ENCODE measurements at regions not wholly inside any gene's neighbourhood (a gene's known extent, or its start where the extent isn't known, plus 50 kb on each side); places are given as distances from the start of the nearest gene placed in this dataset.

DNA sequence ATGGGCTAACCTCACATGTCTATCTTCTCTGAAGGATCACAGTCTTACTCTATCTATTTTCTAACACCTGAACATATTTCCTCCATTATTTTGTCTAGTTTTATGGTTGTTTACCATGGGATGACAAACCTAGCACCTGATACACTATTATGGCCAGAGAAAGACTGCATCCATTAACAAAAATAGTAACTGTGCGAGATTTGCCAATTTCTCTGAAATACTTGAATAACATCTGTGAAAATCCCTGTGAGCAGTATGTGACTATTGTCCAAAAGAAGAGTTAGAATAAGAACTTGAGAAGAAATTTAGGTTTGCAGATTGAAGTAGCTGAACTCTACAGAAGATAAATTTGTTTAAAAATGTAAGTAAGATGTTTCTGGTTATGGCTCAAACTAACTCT, 142.0 kb upstream of the CDH11 start:
- no TSS peak for BruUV-seq (replicated peaks)
- H3K4me3 ChIP-seq (replicated peaks in 1 of 2; ENCODE audit: low read depth in 1 of 2, low read length in 2 of 2) = no peak overlapping the region
- H3K4me2 ChIP-seq (ENCODE audit: low read length) = no peak overlapping the region
- no peaks in the 10 kb centered on the region for H3K4me1 ChIP-seq (ENCODE audit: control insufficient read depth in 1 of 2, insufficient read depth in 2 of 2, low read length in 2 of 2)
- CTCF ChIA-PET = no interaction called here
- H3K9me3 ChIP-seq (ENCODE audit: control insufficient read depth in 1 of 2, insufficient read depth in 1 of 2, low read depth in 1 of 2, low read length in 2 of 2) = peaks cover 4 to 16% of the 10 kb centered on the region in 2 experiments; a peak in 2 of 4 replicates
- POLR2A ChIA-PET = no interaction called here
- ATAC-seq = no peak
- no peaks in the 10 kb centered on the region for H3K79me2 ChIP-seq (ENCODE audit: insufficient read depth, low read length)
- H4K20me1 ChIP-seq (ENCODE audit: insufficient read depth) = no peaks in the 10 kb centered on the region
- no peaks in the 10 kb centered on the region for H3K9me2 ChIP-seq (ENCODE audit: insufficient read depth)
- TF ChIP-seq ELF1 (IDR thresholded peaks at IDR 0.05; ENCODE audit: borderline replicate concordance, low read depth) = no peak
- no peak for TF ChIP-seq YY1 (IDR thresholded peaks at IDR 0.05; ENCODE audit: extremely low read depth, insufficient replicate concordance, low read depth, low read length)
- TF ChIP-seq, protein P1, sequence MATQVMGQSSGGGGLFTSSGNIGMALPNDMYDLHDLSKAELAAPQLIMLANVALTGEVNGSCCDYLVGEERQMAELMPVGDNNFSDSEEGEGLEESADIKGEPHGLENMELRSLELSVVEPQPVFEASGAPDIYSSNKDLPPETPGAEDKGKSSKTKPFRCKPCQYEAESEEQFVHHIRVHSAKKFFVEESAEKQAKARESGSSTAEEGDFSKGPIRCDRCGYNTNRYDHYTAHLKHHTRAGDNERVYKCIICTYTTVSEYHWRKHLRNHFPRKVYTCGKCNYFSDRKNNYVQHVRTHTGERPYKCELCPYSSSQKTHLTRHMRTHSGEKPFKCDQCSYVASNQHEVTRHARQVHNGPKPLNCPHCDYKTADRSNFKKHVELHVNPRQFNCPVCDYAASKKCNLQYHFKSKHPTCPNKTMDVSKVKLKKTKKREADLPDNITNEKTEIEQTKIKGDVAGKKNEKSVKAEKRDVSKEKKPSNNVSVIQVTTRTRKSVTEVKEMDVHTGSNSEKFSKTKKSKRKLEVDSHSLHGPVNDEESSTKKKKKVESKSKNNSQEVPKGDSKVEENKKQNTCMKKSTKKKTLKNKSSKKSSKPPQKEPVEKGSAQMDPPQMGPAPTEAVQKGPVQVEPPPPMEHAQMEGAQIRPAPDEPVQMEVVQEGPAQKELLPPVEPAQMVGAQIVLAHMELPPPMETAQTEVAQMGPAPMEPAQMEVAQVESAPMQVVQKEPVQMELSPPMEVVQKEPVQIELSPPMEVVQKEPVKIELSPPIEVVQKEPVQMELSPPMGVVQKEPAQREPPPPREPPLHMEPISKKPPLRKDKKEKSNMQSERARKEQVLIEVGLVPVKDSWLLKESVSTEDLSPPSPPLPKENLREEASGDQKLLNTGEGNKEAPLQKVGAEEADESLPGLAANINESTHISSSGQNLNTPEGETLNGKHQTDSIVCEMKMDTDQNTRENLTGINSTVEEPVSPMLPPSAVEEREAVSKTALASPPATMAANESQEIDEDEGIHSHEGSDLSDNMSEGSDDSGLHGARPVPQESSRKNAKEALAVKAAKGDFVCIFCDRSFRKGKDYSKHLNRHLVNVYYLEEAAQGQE (IDR thresholded peaks at IDR 0.05; ENCODE audit: low read depth) = no peak
- no peak for TF ChIP-seq SP1 (IDR thresholded peaks at IDR 0.05; ENCODE audit: low read depth)
- TF ChIP-seq ZFX (IDR thresholded peaks at IDR 0.05) = no peak
- TF ChIP-seq RAD21 (IDR thresholded peaks at IDR 0.05; ENCODE audit: low read depth) = no peak
- no peak for TF ChIP-seq ZBTB33 (IDR thresholded peaks at IDR 0.05; ENCODE audit: extremely low read depth, insufficient replicate concordance, low read length)
- TF ChIP-seq EZH2 (IDR thresholded peaks at IDR 0.05) = no peak
- no peak for TF ChIP-seq CBX3 (IDR thresholded peaks at IDR 0.05; ENCODE audit: low read depth)
- TF ChIP-seq SRF (IDR thresholded peaks at IDR 0.05; ENCODE audit: low read depth) = no peak
- TF ChIP-seq POLR2A (IDR thresholded peaks at IDR 0.05; ENCODE audit: borderline replicate concordance, extremely low read depth, insufficient read depth, insufficient read length) = no peak
- no peak for TF ChIP-seq JUND (IDR thresholded peaks at IDR 0.05)
- intact Hi-C loops (cut with micrococcal nuclease) = no loop called here
- no peak for DNase-seq (ENCODE audit: low read depth, low spot score)
- H3K27ac ChIP-seq (ENCODE audit: low read depth, low read length) = no peak overlapping the region
- no peaks in the 10 kb centered on the region for H3K36me3 ChIP-seq (ENCODE audit: control insufficient read depth in 1 of 2, insufficient read depth in 2 of 2, low read length in 2 of 2)
- H2AFZ ChIP-seq (ENCODE audit: low read depth, low read length, poor library complexity, severe bottlenecking) = no peak overlapping the region
- no peaks in the 10 kb centered on the region for H3K27me3 ChIP-seq (ENCODE audit: insufficient read depth, low read length)
- H3K9ac ChIP-seq (ENCODE audit: low read length) = no peak overlapping the region
- RAD21 ChIA-PET (ENCODE audit: low non-redundant PET in 1 of 2, low total read pairs in 2 of 2, uncharacterized antibody in 2 of 2, unreplicated experiment in 2 of 2) = no interaction called here
